Upper lobe of right lung (tissue), 1 donor: ENCODE measurements at regions not wholly inside any gene's neighbourhood (a gene's known extent, or its start where the extent isn't known, plus 50 kb on each side); places are given as distances from the start of the nearest gene placed in this dataset.

Experiments
- ATAC-seq: fragments of 200-7000 bp; cut with Tn5 transposase; one replicate; pipeline ENCODE4 v1.9.1; 2020; ENCODE audit warnings: mild to moderate bottlenecking, moderate library complexity
- DNase-seq: peaks from one replicate; pipeline ENCODE4 v3.0.0-alpha.2; 2020
- H3K27ac ChIP-seq: fragments of 200-600 bp; one replicate; pipeline ENCODE4 v1.8.0; 2022
- H3K27me3 ChIP-seq: fragments of 200-600 bp; one replicate; pipeline ENCODE4 v1.8.0; 2022; ENCODE audit warnings: mild to moderate bottlenecking
- H3K36me3 ChIP-seq: fragments of 200-600 bp; one replicate; pipeline ENCODE4 v1.8.0; 2022
- H3K4me1 ChIP-seq: fragments of 200-600 bp; one replicate; pipeline ENCODE4 v1.8.0; 2022
- H3K4me3 ChIP-seq: fragments of 200-600 bp; one replicate; pipeline ENCODE4 v1.8.0; 2022; ENCODE audit warnings: mild to moderate bottlenecking
- H3K9me3 ChIP-seq: fragments of 200-600 bp; one replicate; pipeline ENCODE4 v1.8.0; 2022
- intact Hi-C: fragments of 100-400 bp; cut with DNase I; formaldehyde crosslinking; loops from one replicate; pipeline ENCODE4 v1.11.0; 2022
- TF ChIP-seq, protein P1 (sequence below): fragments of 200-600 bp; IDR thresholded peaks from one replicate; pipeline ENCODE4 v1.8.0; 2022; ENCODE audit warnings: antibody characterized with exemption
- donor health status: DM: no; HTN: yes; CAD: no; lungs with severe emphysema.

GRCh38 chr5:130549884-130550561 is 615.0 kb downstream of the HINT1 start:
- H3K27me3 ChIP-seq, result no peaks in the 10 kb centered on the region
- intact Hi-C loops, result no loop called here
- no peaks in the 10 kb centered on the region for H3K9me3 ChIP-seq
- H3K27ac ChIP-seq, result no peak overlapping the region
- no peaks in the 10 kb centered on the region for H3K36me3 ChIP-seq
- H3K4me3 ChIP-seq, result no peak overlapping the region
- TF ChIP-seq, protein P1, sequence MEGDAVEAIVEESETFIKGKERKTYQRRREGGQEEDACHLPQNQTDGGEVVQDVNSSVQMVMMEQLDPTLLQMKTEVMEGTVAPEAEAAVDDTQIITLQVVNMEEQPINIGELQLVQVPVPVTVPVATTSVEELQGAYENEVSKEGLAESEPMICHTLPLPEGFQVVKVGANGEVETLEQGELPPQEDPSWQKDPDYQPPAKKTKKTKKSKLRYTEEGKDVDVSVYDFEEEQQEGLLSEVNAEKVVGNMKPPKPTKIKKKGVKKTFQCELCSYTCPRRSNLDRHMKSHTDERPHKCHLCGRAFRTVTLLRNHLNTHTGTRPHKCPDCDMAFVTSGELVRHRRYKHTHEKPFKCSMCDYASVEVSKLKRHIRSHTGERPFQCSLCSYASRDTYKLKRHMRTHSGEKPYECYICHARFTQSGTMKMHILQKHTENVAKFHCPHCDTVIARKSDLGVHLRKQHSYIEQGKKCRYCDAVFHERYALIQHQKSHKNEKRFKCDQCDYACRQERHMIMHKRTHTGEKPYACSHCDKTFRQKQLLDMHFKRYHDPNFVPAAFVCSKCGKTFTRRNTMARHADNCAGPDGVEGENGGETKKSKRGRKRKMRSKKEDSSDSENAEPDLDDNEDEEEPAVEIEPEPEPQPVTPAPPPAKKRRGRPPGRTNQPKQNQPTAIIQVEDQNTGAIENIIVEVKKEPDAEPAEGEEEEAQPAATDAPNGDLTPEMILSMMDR, result no peak
- no peak for DNase-seq
- ATAC-seq, result no peak
- H3K4me1 ChIP-seq, result no peaks in the 10 kb centered on the region

- ATAC-seq, result no peak
Measured at GRCh38 chr5:130546211-130546610, 618.8 kb downstream of the HINT1 start.

DNA sequence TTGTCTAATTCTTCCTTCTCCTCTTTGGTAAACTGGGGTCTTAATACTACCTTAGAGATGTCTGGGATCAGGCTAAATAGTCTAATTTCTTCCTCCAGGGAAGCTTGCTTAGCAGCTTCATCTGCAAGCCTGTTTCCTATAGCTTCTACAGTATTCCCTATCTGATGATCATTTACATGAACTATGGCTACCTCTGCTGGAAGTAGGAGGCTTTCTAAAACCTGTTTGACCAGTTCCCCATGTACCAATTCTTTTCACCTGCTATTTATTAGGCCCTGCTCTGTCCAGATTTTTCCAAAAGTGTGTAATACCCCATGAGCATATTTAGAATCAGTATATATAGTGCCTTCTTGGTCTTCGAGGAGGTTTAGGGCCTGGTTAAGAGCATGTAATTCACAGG is 619.8 kb downstream of the HINT1 start:
- intact Hi-C loops, result no loop called here
- no peak for DNase-seq
- Histone ChIP-seq H3K27me3 (no peaks in the 10 kb centered on the region), H3K9me3 (no peaks in the 10 kb centered on the region), H3K4me3 (no peak overlapping the region), H3K4me1 (no peaks in the 10 kb centered on the region), H3K36me3 (no peaks in the 10 kb centered on the region), H3K27ac (no peak overlapping the region)
- TF ChIP-seq, protein P1, result no peak
- ATAC-seq, result no peak

More at GRCh38 chr5:130546211-130546610, 618.8 kb downstream of the HINT1 start:
- Histone ChIP-seq H3K36me3 (no peaks in the 10 kb centered on the region), H3K27ac (no peak overlapping the region), H3K4me1 (no peaks in the 10 kb centered on the region), H3K9me3 (no peaks in the 10 kb centered on the region), H3K27me3 (no peaks in the 10 kb centered on the region), H3K4me3 (no peak overlapping the region)
- intact Hi-C loops, result no loop called here
- TF ChIP-seq, protein P1, result no peak
- no peak for DNase-seq

GRCh38 chr5:130541617-130542221 is 623.3 kb downstream of the HINT1 start:
- TF ChIP-seq, protein P1, result no peak
- H3K4me3 ChIP-seq, result no peak overlapping the region
- no peaks in the 10 kb centered on the region for H3K36me3 ChIP-seq
- DNase-seq (no peak), ATAC-seq (no peak)
- intact Hi-C loops, result no loop called here
- H3K4me1 ChIP-seq, result no peaks in the 10 kb centered on the region
- H3K27ac ChIP-seq, result no peak overlapping the region
- H3K9me3 ChIP-seq, result no peaks in the 10 kb centered on the region
- no peaks in the 10 kb centered on the region for H3K27me3 ChIP-seq

- no peaks in the 10 kb centered on the region for H3K36me3 ChIP-seq
- intact Hi-C loops, result no loop called here
- ATAC-seq (no peak), DNase-seq (no peak)
- no peaks in the 10 kb centered on the region for H3K27me3 ChIP-seq
- H3K4me1 ChIP-seq, result no peaks in the 10 kb centered on the region
- H3K9me3 ChIP-seq, result no peaks in the 10 kb centered on the region
- TF ChIP-seq, protein P1, result no peak
- no peak overlapping the region for H3K4me3 ChIP-seq
- no peak overlapping the region for H3K27ac ChIP-seq
Measured at GRCh38 chr5:130536691-130537090, 628.4 kb downstream of the HINT1 start.
